Pulmonary artery endothelial cell (primary cell): ENCODE measurements at regions not wholly inside any gene's neighbourhood (a gene's known extent, or its start where the extent isn't known, plus 50 kb on each side); places are given as distances from the start of the nearest gene placed in this dataset.

Experiments
- DNase-seq: peaks from one replicate; pipeline ENCODE4 v3.0.0-alpha.2; 2011; ENCODE audit warnings: low read depth, low spot score

DNA sequence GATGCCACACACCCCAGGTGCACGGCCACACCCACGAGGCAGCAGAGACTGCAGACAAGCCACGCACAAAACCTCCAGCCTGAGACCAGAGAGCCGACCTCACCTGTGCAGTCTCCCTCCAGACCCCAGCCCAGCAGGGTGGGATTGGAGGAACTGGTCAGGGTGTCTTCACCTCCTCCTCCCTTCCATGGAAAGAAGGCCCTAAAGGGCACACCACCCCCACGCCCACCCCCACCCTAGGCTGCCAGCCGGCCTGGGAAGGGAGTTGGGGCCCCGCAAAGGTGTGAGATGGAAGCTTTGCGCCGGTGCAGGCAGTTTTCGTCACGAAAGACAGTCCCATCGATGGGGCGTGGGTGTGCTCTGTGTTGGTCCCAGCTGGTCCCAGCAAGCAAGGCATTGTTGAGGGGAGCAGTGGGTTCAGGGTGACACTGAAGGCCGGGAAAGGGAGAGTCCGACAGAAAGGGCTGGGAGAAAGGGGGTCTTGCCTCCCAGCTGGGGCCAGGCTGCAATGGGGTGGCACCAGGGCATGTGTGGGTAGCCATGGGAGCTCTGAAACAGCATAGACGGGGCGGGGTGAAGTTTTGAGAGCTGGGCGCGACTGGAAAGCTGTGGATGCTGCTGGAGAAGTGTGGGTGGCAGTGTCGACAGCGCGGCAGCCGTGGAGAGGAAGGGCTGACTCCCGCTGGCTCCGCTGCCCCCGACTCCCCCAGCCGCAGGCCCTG lies 349.2 kb downstream of the GLRX3 start:
- no peak for DNase-seq

- no peak for DNase-seq
Measured at GRCh38 chr10:130485958-130486895, 350.0 kb downstream of the GLRX3 start.

DNA sequence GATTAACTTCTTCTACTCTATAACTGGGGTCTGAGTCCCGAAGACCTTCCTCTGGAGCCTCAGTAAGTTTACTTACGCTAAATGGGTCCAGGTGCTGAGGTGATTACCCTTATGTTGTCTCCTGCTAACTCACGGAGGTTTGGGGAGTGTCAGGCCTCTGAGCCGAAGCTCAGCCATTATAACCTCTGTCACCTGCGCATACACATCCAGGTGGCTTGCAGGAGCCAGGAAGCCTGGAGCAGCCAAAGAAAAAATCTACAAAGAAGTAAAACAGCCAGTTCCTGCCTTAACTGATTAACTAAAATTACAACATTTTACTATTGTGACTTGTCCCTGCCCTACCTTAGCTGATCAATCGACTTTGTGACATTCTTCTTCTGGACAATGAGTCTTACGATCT lies 350.7 kb downstream of the GLRX3 start:
- no peak for DNase-seq

- no peak for DNase-seq
Measured at GRCh38 chr10:130487566-130487965, 351.4 kb downstream of the GLRX3 start.

- no peak for DNase-seq
Measured at GRCh38 chr10:130489891-130490290, 353.7 kb downstream of the GLRX3 start.

GRCh38 chr10:130491011-130491692 lies 355.0 kb downstream of the GLRX3 start:
- DNase-seq = no peak

DNA sequence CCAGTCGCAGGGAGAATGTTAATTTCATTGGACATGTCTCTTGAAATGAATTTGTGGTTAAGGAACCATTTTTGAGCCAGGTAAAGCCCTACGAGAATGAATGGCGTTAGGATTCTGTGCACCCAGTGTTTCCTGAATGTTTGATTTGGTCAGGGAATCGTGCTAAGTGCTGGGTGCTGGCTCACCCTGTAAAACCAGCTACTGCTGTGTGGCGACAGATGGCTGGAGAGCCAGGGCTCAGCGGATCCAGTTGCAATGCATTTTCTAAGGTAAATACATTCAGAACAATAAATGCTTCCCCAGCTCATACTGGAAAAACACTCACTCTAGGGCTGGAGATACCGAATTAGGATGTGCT lies 355.5 kb downstream of the GLRX3 start:
- no peak for DNase-seq

- DNase-seq = no peak
Measured at GRCh38 chr10:130492266-130492934, 356.2 kb downstream of the GLRX3 start.

DNA sequence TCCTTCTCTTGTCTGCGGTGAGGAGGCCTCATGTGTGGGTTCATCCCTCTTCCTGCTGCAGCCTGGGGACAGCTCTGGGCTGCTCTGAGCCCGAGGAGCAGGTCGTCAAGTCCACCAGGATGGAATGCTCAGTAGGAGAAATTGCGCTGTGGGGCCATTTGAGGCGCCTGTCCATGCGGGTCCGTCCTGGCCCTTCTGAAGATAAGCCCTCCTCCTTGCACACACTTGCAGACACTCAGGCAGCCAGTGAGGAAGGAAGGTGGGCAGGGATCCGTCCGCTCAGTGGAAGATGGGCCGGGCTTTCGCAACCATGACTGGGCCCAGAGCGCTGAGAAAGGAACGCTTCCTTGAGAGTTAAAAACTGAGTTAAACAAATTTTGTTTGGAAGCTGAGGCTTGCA lies 356.8 kb downstream of the GLRX3 start:
- no peak for DNase-seq

DNA sequence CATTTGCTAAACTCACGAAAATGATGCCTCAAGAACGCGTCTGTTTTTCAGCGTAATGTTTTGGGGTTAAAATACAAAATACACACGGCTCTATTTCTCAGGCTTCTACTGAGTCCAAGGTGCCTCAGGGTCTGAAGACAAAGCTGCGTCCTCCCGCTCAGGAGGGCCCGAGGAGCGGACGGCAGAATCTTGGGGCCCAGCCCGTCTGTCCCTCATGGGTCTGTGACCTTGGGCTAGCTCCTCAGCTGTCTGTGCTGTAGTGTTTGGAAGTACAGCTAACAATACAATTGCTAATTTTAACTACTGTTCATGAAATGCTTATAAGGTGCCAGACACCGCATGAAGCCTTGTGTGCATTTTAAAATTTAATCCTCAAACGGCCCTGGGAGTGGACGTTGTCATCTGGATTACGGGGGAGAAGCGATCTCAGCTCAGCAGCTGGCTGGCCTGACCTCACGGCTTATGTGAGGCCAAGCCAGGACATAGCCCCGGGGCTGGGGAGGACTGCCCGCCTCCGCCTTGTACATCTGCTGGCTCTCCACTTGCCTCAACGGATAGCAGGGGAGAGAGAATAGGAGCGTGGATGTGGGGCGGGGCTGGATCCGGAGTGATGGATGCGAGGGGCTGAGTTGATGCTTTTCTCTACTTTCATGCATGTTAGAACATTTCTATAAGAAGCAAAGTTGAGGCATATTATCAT lies 357.4 kb downstream of the GLRX3 start:
- DNase-seq = no peak

DNA sequence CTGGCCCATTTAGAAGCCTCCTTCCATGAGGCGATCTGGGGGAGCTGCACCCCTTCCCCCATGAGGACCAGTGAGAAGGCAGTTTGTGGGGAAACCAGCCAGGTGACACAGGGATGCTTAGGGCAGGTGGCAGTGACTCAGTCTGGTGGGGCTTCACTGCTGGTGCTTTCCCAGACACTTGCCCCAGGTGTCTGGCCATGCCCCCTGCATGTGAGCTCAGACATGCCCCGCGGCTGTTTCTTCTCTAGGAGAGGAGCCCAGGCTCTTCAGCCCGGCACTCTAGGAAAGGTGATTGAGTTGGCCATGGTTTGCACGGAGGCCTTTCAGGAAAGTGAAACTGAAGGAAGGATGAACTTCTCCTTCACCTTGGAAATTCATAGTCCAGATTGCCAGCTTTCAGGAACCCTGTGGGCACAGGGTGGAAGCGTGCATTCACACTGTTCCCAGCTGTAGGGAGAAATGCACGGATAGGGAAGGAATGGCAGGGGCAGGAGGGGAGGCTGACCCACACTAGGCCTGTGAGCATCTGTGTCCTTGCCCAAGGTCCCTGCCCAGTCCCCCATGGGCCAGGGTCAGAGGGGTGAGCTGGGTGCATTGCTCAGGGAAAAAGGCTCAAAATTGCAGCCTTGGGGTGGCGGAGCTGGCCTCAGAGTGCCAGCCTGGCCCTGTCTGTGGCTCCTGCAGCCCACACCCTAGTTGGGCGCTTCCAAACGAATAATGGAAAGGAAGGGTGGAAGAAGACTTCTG lies 359.1 kb downstream of the GLRX3 start:
- no peak for DNase-seq

DNA sequence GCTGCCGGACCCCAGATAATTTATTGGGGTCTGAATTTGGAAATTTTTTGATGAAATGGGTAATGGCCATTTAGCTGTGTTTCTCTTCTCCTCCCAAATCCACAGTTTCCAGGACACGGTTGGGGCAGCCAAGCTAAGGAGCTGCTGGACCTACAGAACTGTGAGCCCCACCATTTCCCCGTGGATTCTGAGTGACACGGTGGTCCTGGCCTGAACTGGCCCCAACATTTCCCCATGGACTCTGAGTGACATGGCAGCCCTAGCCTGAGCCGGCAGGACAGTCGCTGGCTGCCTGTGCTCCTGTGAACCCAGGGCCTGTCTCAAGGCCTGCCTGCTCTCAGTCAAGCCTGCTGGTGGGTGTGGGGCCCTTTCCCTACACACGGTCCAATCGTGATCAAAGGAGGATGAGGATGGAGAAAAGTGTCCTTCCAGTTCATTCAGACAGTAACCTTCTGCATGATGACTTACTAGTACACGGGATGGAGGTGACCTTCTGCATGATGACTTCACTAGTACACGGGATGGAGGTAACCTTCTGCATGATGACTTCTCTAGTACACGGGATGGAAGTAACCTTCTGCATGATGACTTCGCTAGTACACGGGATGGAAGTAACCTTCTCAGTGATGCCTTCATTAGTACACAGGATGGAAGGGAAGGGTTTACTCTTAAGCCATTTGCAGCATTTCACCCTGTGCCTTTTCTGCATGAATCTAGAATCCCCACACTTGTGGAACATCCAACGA lies 359.9 kb downstream of the GLRX3 start:
- DNase-seq = no peak

DNA sequence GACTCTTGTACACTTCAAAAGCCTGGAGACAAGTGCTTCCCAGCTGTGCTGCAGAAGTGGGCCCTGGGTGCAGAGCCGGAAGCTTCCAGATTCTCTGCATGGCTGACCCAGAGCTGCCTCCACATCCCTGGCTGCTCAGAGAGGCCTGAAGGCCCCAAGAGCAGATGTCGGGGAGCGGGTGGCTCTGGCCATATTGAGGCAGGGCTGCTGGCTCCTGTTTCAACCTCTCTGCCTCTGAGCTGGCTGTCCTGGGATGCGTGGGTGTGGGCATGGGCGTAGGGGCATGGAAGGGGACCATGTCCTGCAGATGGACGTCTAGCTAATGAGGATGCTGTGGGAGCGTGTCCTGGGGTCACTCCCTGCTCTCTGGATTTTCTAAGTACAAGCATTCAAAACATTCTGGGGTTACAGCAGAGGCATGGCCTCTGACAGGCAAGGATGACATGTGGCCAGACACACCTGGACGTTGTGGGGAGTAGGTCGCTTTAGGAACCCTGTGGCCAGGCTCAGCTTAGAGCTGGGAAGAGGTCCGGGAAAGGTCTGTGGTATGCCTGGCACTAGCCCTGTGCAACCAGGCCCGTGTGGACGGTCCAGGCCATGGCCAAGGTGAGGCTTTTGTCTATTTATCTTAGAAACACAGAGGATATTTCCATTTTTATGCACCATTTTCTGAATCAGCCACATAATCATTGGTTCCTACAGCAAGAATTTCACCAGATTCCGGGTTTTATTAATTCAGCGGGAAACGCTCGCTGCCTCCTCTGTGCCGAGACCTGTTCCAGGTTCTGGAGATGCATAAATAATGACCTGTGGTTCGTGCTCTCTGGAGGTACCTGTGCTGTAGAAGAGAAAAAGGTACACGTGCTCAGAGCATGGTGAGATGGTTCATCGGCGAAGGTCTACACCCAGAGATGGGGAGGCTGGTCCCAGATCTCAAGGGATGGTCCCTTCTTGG lies 361.1 kb downstream of the GLRX3 start:
- DNase-seq = no peak

- no peak for DNase-seq
Measured at GRCh38 chr10:130498042-130498441, 361.9 kb downstream of the GLRX3 start.

- DNase-seq = no peak
Measured at GRCh38 chr10:130498934-130499333, 362.7 kb downstream of the GLRX3 start.

GRCh38 chr10:130499541-130499940 lies 363.4 kb downstream of the GLRX3 start:
- DNase-seq = no peak

GRCh38 chr10:130500261-130501000 lies 364.2 kb downstream of the GLRX3 start:
- DNase-seq = no peak

- DNase-seq = no peak
Measured at GRCh38 chr10:130507461-130507860, 371.3 kb downstream of the GLRX3 start.
